Effector memory CD4-positive, alpha-beta T cell (primary cell): ENCODE measurements at regions not wholly inside any gene's neighbourhood (a gene's known extent, or its start where the extent isn't known, plus 50 kb on each side); places are given as distances from the start of the nearest gene placed in this dataset.

Experiments used
- DNase-seq, 3 donors: peaks; one replicate each; pipeline ENCODE4 v3.0.0-alpha.2; 2020
- H3K27ac ChIP-seq: 2 replicates; pipeline ENCODE4 v1.7.0; 2013; ENCODE audit warnings: mild to moderate bottlenecking, low read length, moderate library complexity; ENCODE audit not compliant: insufficient read depth, poor library complexity, severe bottlenecking
- H3K27me3 ChIP-seq: replicated peaks from 2 replicates; pipeline ENCODE4 v1.7.0; 2013; ENCODE audit warnings: mild to moderate bottlenecking, low read length; ENCODE audit not compliant: insufficient read depth, control insufficient read depth, poor library complexity, severe bottlenecking
- H3K36me3 ChIP-seq: 2 replicates; pipeline ENCODE4 v1.7.0; 2013; ENCODE audit warnings: mild to moderate bottlenecking, low read length, moderate library complexity; ENCODE audit not compliant: control insufficient read depth, insufficient read depth
- H3K4me1 ChIP-seq: 2 replicates; pipeline ENCODE4 v1.7.0; 2013; ENCODE audit warnings: low read length, mild to moderate bottlenecking; ENCODE audit not compliant: control insufficient read depth, insufficient read depth, poor library complexity, severe bottlenecking
- H3K4me3 ChIP-seq: 2 replicates; pipeline ENCODE4 v1.7.0; 2013; ENCODE audit warnings: low read length, low read depth, mild to moderate bottlenecking; ENCODE audit not compliant: insufficient read depth, poor library complexity, severe bottlenecking
- H3K9me3 ChIP-seq: 2 replicates; pipeline ENCODE4 v1.7.0; 2013; ENCODE audit warnings: mild to moderate bottlenecking, low read length, moderate library complexity; ENCODE audit not compliant: control insufficient read depth

GRCh38 chr13:86825410-86825809 is 845.8 kb upstream of the SLITRK5 start:
- H3K27ac ChIP-seq: no peak overlapping the region
- H3K27me3 ChIP-seq: no peaks in the 10 kb centered on the region
- no peak overlapping the region for H3K4me3 ChIP-seq
- H3K9me3 ChIP-seq: peaks cover 3% of the 10 kb centered on the region
- H3K36me3 ChIP-seq: no peaks in the 10 kb centered on the region
- H3K4me1 ChIP-seq: no peaks in the 10 kb centered on the region
- no peak for DNase-seq

- no peaks in the 10 kb centered on the region for H3K4me1 ChIP-seq
- no peak for DNase-seq
- H3K4me3 ChIP-seq: no peak overlapping the region
- no peaks in the 10 kb centered on the region for H3K36me3 ChIP-seq
- peaks cover 3% of the 10 kb centered on the region for H3K9me3 ChIP-seq
- no peak overlapping the region for H3K27ac ChIP-seq
- no peaks in the 10 kb centered on the region for H3K27me3 ChIP-seq
Measured at GRCh38 chr13:86826232-86826631, 844.9 kb upstream of the SLITRK5 start.

- no peaks in the 10 kb centered on the region for H3K36me3 ChIP-seq
- no peaks in the 10 kb centered on the region for H3K27me3 ChIP-seq
- H3K9me3 ChIP-seq: peaks cover 3% of the 10 kb centered on the region
- H3K27ac ChIP-seq: no peak overlapping the region
- DNase-seq: no peak
- H3K4me3 ChIP-seq: no peak overlapping the region
- no peaks in the 10 kb centered on the region for H3K4me1 ChIP-seq
Measured at GRCh38 chr13:86830046-86830445, 841.1 kb upstream of the SLITRK5 start.

- no peak for DNase-seq
- Histone ChIP-seq H3K27me3 (no peaks in the 10 kb centered on the region), H3K4me1 (no peaks in the 10 kb centered on the region), H3K36me3 (no peaks in the 10 kb centered on the region), H3K4me3 (no peak overlapping the region), H3K27ac (no peak overlapping the region), H3K9me3 (peaks cover 3% of the 10 kb centered on the region)
Measured at GRCh38 chr13:86831084-86831483, 840.1 kb upstream of the SLITRK5 start.

GRCh38 chr13:86838411-86839120 is 832.6 kb upstream of the SLITRK5 start:
- no peak for DNase-seq
- H3K27ac ChIP-seq: no peak overlapping the region
- H3K4me3 ChIP-seq: no peak overlapping the region
- H3K4me1 ChIP-seq: no peaks in the 10 kb centered on the region
- no peaks in the 10 kb centered on the region for H3K36me3 ChIP-seq
- H3K9me3 ChIP-seq: no peaks in the 10 kb centered on the region
- no peaks in the 10 kb centered on the region for H3K27me3 ChIP-seq

GRCh38 chr13:86839221-86839620 is 832.0 kb upstream of the SLITRK5 start:
- Histone ChIP-seq H3K4me3 (no peak overlapping the region), H3K27me3 (no peaks in the 10 kb centered on the region), H3K4me1 (no peaks in the 10 kb centered on the region), H3K36me3 (no peaks in the 10 kb centered on the region), H3K9me3 (no peaks in the 10 kb centered on the region), H3K27ac (no peak overlapping the region)
- no peak for DNase-seq

GRCh38 chr13:86840250-86841191 is 830.6 kb upstream of the SLITRK5 start:
- no peaks in the 10 kb centered on the region for H3K4me1 ChIP-seq
- no peaks in the 10 kb centered on the region for H3K27me3 ChIP-seq
- H3K36me3 ChIP-seq: no peaks in the 10 kb centered on the region
- no peak overlapping the region for H3K4me3 ChIP-seq
- H3K9me3 ChIP-seq: no peaks in the 10 kb centered on the region
- no peak for DNase-seq
- H3K27ac ChIP-seq: no peak overlapping the region

GRCh38 chr13:86841264-86841663 is 829.9 kb upstream of the SLITRK5 start:
- H3K27ac ChIP-seq: no peak overlapping the region
- H3K9me3 ChIP-seq: no peaks in the 10 kb centered on the region
- no peaks in the 10 kb centered on the region for H3K4me1 ChIP-seq
- DNase-seq: no peak
- H3K27me3 ChIP-seq: no peaks in the 10 kb centered on the region
- no peaks in the 10 kb centered on the region for H3K36me3 ChIP-seq
- no peak overlapping the region for H3K4me3 ChIP-seq

GRCh38 chr13:86846501-86846900 is 824.7 kb upstream of the SLITRK5 start:
- H3K4me1 ChIP-seq: no peaks in the 10 kb centered on the region
- no peaks in the 10 kb centered on the region for H3K36me3 ChIP-seq
- H3K4me3 ChIP-seq: no peak overlapping the region
- no peak overlapping the region for H3K27ac ChIP-seq
- no peaks in the 10 kb centered on the region for H3K27me3 ChIP-seq
- no peaks in the 10 kb centered on the region for H3K9me3 ChIP-seq
- DNase-seq: no peak

GRCh38 chr13:86848716-86849115 is 822.5 kb upstream of the SLITRK5 start:
- no peaks in the 10 kb centered on the region for H3K9me3 ChIP-seq
- H3K27me3 ChIP-seq: no peaks in the 10 kb centered on the region
- H3K4me3 ChIP-seq: no peak overlapping the region
- H3K4me1 ChIP-seq: no peaks in the 10 kb centered on the region
- no peak overlapping the region for H3K27ac ChIP-seq
- no peak for DNase-seq
- H3K36me3 ChIP-seq: no peaks in the 10 kb centered on the region
